ENCODE measurements at regions not wholly inside any gene's neighbourhood (a gene's known extent, or its start where the extent isn't known, plus 50 kb on each side); places are given as distances from the start of the nearest gene placed in this dataset.

DNA sequence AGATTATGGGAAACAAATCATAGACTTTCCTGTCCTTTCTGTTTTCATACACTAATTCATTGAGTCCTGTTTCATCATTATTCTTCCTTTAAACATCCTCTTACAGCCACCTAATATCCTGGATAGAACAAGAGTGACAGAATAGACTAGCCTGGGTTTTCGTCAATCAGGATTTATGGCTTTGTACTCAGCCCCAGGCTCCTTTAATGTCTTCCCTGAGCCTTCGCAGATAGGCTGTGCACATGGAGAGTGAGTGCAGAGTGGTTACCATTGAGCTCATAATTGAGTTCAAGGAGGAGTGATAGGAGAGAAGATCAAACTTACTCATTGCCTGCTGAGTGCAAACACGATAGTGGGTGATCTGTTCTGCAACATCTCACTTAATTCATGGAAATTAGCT is 304.9 kb downstream of the TDRD3 start:
- ChIA-PET CTCF (ENCODE audit: partially characterized antibody) (interaction anchor here (1.0 to 1.6 kb wide), 2 partner anchors 8 to 15 kb away, joined by 3 to 4 read pairs; no protein-coding TSS in a partner anchor), POLR2A (ENCODE audit: partially characterized antibody) (no interaction called here)
- WGBS, 2 experiments (ENCODE audit: extremely low coverage in 1 of 2, insufficient coverage in 1 of 2, insufficient read length in 1 of 2, insufficient replicate concordance in 2 of 2, low coverage in 1 of 2, low lambda C conversion rate in 2 of 2, missing lambda C conversion rate in 1 of 2) = 85% methylated on average over 3 of the region's 3 CpGs; no CpG with 5 or more reads in 1 of the 2 experiments
- Histone ChIP-seq H3K27me3 (replicated peaks in 1 of 4; ENCODE audit: control insufficient read depth in 3 of 4, extremely low read depth in 1 of 4, insufficient read depth in 3 of 4, low read length in 3 of 4) (peaks cover 0 to 1% (median 0%) of the 10 kb centered on the region in 4 experiments; a peak in 1 of 7 replicates), H3K36me3 (ENCODE audit: control insufficient read depth in 2 of 4, insufficient read depth in 4 of 4, low read length in 3 of 4) (no peaks in the 10 kb centered on the region), H3K9me3 (ENCODE audit: insufficient read depth in 2 of 2, low read depth in 1 of 2, low read length in 1 of 2) (no peaks in the 10 kb centered on the region), H3K18ac (ENCODE audit: extremely low read depth, low read length) (no peak overlapping the region), H2AFZ (ENCODE audit: low read length) (no peak overlapping the region), H3K4me3 (ENCODE audit: extremely low read depth in 1 of 4, insufficient read depth in 2 of 4, low read depth in 3 of 4, low read length in 4 of 4) (no peak overlapping the region), H4K5ac (ENCODE audit: insufficient read length, low read depth, low read length) (no peak overlapping the region), H3K4me2 (ENCODE audit: insufficient read depth in 1 of 2, low read depth in 2 of 2, low read length in 2 of 2) (no peak overlapping the region), H2BK120ac (replicated peaks; ENCODE audit: low read depth, low read length) (no peak overlapping the region), H3K23ac (ENCODE audit: insufficient read length) (no peak overlapping the region), H3K14ac (ENCODE audit: insufficient read length) (no peak overlapping the region), H4K20me1 (replicated peaks in 1 of 2; ENCODE audit: control insufficient read depth in 1 of 2, insufficient read depth in 2 of 2, low read length in 2 of 2) (no peaks in the 10 kb centered on the region), H2BK12ac (ENCODE audit: low read depth, low read length) (no peak overlapping the region), H2BK5ac (ENCODE audit: low read depth, low read length) (no peak overlapping the region), H2BK15ac (ENCODE audit: low read length) (no peak overlapping the region), H2BK20ac (ENCODE audit: low read length) (no peak overlapping the region), H3K4ac (replicated peaks; ENCODE audit: insufficient read length, low read depth, low read length) (no peak overlapping the region), H3K9ac (replicated peaks in 1 of 4; ENCODE audit: extremely low read depth in 1 of 4, low read depth in 3 of 4, low read length in 3 of 4) (no peak overlapping the region), H4K8ac (ENCODE audit: extremely low read depth, insufficient read depth, low read length) (no peak overlapping the region), H3K79me1 (ENCODE audit: low read depth, low read length) (no peaks in the 10 kb centered on the region), H3K4me1 (replicated peaks in 1 of 4; ENCODE audit: control insufficient read depth in 3 of 4, insufficient read depth in 4 of 4, low read length in 3 of 4) (peaks cover 0 to under 1% (median 0%) of the 10 kb centered on the region in 4 experiments; a peak in 1 of 7 replicates), H3K23me2 (ENCODE audit: low read depth, low read length) (no peaks in the 10 kb centered on the region), H3K56ac (replicated peaks; ENCODE audit: insufficient read length, low read depth, low read length) (no peak overlapping the region), H3K79me2 (ENCODE audit: control insufficient read depth in 1 of 2, insufficient read depth in 2 of 2, low read length in 2 of 2) (no peaks in the 10 kb centered on the region), H4K91ac (replicated peaks; ENCODE audit: insufficient read length, low read length) (no peak overlapping the region), H3K27ac (ENCODE audit: low read depth, low read length) (no peak overlapping the region), H2AK5ac (ENCODE audit: low read depth, low read length) (no peak overlapping the region)
- DNase-seq (ENCODE audit: low read depth in 1 of 2, low spot score in 2 of 2) (no peak), FAIRE-seq (no peak)
- TF ChIP-seq JUN (IDR thresholded peaks at IDR 0.05; ENCODE audit: low read depth, low read length) (no peak), CREB1 (IDR thresholded peaks at IDR 0.05) (no peak)
